ENCODE measurements at regions not wholly inside any gene's neighbourhood (a gene's known extent, or its start where the extent isn't known, plus 50 kb on each side); places are given as distances from the start of the nearest gene placed in this dataset.

GRCh38 chr10:60532696-60533468, 143.2 kb upstream of the ANK3 start:
- TF ChIP-seq CTCF (IDR thresholded peaks at IDR 0.05) (no peak), POLR2A (IDR thresholded peaks at IDR 0.05) (no peak)

Data from esophagus squamous epithelium (tissue), 4 donors.